ENCODE measurements at regions not wholly inside any gene's neighbourhood (a gene's known extent, or its start where the extent isn't known, plus 50 kb on each side); places are given as distances from the start of the nearest gene placed in this dataset.

DNA sequence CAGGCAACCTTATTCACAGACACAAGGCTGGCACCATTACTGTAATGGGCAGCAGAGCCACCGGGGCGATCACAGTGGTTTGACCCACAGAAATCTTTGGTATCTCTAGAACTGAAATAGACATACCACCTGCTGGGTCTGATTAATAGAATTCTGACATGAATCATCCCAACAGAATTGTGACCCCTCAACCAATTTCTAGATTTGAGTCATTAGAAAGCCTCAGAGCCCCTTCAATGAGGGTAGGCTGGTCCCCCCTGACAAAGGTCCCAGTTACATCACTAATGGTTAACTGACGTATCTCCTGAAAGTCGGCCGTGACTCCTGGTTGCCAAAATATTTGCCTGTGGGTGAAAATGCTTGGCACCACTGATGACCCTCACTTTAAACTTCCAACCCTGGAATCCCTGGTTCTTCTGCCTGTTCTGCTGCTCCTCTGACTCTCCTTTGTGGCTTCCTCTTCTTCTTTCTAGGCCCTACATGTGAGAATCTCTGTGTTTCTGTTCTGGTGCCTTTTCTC, 124.9 kb upstream of the ARID1B start:
- DNase-seq (ENCODE audit: low read depth in 3 of 3, low spot score in 2 of 3), result no peak

DNA sequence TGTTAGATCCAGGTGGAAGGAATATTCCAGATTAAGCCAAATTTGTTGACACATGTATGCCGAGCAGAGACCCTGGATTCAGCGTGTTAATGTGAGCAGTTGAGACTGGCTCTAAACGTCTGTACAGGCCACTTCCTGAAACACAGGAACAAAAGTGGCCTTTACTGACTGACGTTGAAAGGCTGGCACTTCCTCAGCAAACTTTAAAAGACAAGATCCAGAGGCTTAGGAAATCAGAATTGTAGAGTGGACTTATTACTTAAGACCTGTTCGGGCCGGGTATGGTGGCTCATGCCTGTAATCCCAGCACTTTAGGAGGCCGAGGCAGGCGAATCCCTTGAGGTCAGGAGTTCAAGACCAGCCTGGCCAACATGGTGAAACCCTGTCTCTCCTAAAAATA, 125.7 kb upstream of the ARID1B start:
- DNase-seq (ENCODE audit: low read depth in 3 of 3, low spot score in 2 of 3), result no peak

- no peak for DNase-seq (ENCODE audit: low read depth in 3 of 3, low spot score in 2 of 3)
Measured at GRCh38 chr6:156650896-156651390, 126.2 kb upstream of the ARID1B start.

DNA sequence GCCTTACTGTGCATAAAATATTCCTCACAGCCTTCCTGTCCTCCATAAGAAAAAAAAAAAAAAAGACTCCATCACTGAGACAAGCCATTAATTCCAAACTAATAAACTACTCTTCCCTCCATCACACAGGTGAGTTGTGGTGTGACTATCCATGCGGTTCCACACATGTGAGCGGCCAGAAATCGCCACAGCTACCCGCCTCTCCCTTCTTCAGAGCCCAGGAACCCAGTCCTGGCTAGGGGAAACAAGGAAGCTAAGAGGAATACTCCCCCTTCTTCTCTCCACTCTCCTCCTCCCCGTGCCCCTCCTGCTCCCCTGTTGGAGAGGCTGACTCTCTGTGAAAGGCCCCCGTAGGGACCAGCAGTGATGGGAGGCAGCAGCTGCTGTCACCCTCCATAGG, 128.6 kb upstream of the ARID1B start:
- DNase-seq (ENCODE audit: low read depth in 3 of 3, low spot score in 2 of 3), result no peak

- DNase-seq (ENCODE audit: low read depth in 3 of 3, low spot score in 2 of 3), result no peak
Measured at GRCh38 chr6:156647991-156648390, 129.2 kb upstream of the ARID1B start.

GRCh38 chr6:156647140-156647784, 129.9 kb upstream of the ARID1B start:
- DNase-seq (ENCODE audit: low read depth in 3 of 3, low spot score in 2 of 3), result no peak

GRCh38 chr6:156646496-156646895, 130.7 kb upstream of the ARID1B start:
- DNase-seq (ENCODE audit: low read depth in 3 of 3, low spot score in 2 of 3), result no peak

- no peak for DNase-seq (ENCODE audit: low read depth in 3 of 3, low spot score in 2 of 3)
Measured at GRCh38 chr6:156645097-156645496, 132.1 kb upstream of the ARID1B start.

DNA sequence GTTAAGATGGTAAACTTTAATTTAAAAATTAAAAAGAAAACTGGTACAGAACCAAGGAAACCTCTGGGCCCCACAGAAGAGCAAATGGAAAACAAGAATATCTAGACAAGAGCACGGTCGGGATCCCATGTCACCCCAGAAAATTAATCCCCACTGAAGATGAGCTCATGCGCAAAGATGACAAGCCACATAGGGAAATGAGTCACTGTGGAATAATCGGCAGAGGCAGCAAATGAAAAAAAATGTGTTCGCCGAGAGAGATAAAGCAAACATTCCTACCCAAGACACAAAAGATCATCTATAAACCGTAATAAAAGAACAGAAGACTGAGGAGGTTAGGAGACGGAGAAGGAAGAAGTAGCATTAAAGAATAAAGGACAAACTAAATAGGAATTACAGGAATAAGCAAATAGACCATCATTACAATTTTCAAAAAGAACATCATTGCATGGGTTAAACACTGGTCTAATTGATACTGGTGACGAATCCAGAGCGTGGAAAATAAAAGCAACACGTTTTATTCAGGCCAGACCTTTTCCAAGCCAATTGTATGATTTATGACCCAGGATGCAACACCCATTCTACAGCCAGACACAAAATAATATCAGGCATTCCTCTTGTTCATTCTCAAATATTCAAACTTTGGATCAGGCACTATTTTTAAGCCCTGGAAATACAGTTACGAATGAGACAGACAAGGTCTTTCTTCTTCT, 138.0 kb upstream of the ARID1B start:
- no peak for DNase-seq (ENCODE audit: low read depth in 3 of 3, low spot score in 2 of 3)

DNA sequence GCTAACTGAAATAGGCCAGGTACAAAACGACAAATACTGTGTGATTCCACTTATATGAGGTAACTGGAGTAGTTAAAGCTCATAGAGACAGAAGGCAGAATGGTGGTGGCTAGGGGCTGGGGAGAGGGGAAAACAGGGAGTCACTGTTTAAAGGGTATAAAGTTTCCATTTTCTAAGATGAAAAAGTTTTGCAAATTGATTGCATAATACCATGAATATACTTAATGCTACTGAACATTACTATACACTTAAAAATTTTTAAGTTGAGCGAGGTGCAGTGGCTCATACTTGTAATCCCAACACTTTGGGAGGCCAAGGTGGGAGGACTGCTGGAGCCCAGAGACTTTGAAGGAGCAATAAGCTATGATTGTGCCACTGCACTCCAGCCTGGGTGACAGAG, 138.6 kb upstream of the ARID1B start:
- DNase-seq (ENCODE audit: low read depth in 3 of 3, low spot score in 2 of 3), result no peak

DNA sequence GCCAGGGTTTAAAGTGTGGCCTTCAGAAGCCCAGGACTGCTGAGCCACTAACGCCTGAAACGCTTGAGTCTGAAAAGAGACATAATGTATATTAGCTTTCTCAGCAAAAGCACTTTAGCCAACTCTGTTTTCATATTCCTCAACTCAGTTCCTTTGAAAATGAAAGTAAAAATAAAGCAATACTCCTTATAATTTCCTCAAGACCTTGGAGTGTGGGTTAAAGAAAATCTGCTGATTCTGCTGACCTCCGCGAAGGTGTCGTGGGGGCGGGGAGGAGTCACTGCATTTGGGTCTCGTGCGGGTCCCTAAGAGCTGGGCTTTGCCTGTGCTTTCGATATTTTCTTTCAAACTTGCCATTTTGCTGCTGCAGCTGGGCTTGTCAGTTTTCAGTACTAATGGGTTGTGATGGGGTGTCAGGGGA, 142.2 kb upstream of the ARID1B start:
- no peak for DNase-seq (ENCODE audit: low read depth in 3 of 3, low spot score in 2 of 3)

GRCh38 chr6:156634048-156634447, 143.1 kb upstream of the ARID1B start:
- DNase-seq (ENCODE audit: low read depth in 3 of 3, low spot score in 2 of 3), result no peak

GRCh38 chr6:156633291-156633690, 143.9 kb upstream of the ARID1B start:
- DNase-seq (ENCODE audit: low read depth in 3 of 3, low spot score in 2 of 3), result no peak

DNA sequence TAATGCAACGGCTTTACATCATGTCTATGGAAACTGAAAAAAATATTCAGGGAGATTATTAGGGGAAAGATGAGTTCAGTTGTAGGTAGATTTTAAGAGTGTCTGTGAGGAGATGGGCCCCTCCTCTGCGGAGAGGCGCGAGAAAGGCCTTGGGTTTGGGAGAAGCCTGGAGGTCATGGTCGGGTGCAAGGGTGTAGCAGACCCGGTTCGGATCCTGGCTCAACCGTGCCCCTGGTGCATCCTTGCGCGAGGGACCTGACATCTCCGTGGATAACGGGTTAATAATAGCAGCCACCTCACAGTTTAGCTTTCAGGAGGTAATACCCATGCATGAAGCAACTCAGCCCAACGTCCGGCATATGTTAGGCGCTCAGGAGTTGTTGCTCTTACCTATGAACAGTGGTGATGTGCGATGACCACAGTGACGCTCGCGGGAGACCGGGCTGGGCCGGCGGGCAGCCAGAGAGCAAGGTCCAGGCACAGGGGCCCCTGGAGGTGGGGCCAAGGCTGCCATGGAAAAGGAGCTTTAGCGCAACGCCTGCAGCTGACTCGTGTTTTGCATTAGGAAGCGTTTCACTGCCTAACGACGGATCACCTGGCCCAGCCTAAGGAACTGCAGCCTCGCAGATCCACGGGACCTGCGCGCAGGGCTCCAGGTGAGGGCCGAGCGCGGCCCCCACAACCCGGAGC, 146.4 kb upstream of the ARID1B start:
- no peak for DNase-seq (ENCODE audit: low read depth in 3 of 3, low spot score in 2 of 3)

GRCh38 chr6:156628805-156629204, 148.4 kb upstream of the ARID1B start:
- DNase-seq (ENCODE audit: low read depth in 3 of 3, low spot score in 2 of 3), result no peak

DNA sequence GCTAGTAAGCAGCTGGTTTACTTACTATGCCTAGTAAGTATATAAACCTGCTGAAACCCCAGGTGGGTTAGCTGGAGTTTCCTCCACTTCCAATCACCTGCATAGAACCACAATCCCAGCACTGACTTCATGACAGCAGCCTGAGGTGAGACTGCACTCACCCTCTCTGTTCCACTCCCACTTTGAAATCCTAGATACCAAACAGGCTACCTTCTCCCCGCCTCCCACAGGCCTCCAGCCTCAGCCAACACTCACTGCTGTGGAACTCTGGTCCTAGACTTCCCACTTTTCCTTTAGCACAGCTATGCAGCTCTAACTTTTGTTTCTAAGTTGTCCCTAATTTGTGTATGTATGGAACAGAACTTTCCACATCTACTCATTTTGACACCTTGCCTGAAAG, 149.7 kb upstream of the ARID1B start:
- no peak for DNase-seq (ENCODE audit: low read depth in 3 of 3, low spot score in 2 of 3)

DNA sequence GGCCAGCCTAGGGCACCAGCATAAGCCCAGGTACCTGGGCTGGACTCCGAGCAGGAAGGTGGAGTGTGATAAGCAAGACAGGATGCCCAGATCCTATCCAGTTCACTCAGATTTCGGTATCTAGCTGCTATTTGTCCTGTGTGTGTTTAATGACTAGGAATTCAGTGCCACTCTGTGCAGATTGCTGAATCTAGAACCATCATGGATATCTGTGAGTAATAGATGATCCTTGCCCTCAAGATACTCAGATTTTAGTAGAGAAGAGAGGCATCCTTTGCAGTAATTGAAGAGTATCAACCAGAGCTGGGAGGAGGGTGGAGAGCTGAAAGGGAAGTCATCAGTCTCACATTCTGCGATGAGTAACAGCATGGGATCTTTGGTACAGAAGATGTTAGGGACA, 155.0 kb upstream of the ARID1B start:
- DNase-seq (ENCODE audit: low read depth in 3 of 3, low spot score in 2 of 3), result no peak

DNA sequence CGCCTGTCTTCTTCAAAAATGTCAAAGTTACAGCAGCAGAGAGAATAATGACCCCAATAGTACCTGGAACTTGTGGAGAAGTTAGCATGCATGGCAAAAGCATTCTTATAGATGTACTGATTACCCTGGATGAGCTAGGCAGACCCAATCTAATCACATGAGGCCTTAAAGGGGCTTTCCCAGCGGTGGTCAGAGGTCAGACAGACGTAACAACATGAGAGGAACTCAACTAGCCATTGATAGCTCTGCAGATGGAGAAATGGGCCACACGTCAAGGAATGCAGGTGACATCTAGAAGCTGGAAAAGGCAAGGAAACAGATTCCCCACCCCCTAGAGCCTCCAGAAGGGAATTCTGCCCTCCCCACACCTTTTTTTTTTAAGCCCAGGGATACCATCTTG, 156.8 kb upstream of the ARID1B start:
- no peak for DNase-seq (ENCODE audit: low read depth in 3 of 3, low spot score in 2 of 3)

DNA sequence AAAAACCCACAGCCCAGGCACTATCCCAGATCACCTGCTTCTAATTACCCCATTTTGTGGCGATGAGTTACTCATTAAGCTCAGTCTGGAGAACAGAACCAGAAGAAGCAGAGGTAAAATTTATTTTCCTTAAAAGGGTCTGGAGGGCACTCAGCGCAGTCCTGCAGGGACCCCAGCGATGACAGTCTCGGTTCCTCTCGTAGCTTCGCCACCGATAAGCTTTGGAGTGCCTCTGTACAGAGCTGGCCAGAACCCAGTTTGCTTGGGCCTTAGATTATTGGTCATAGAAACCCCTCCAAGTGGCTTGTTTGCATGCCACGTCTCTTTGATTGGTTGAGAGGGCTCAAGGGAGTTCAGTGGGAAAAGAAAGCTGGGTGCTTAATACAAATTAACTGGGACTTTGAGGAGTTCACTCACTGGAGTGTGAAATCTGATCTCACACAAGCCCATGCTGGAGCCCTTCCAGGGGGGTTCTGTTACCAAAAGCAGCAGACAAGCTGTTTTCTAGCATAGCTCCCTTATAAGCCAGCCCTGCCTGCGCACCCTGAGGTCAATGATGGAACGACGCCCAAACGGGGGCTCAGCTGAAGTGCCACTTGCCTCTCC, 158.5 kb upstream of the ARID1B start:
- DNase-seq (ENCODE audit: low read depth in 3 of 3, low spot score in 2 of 3), result peak in 1 of 3 donors; percentile 54

- DNase-seq (ENCODE audit: low read depth in 3 of 3, low spot score in 2 of 3), result no peak
Measured at GRCh38 chr6:156617941-156618340, 159.2 kb upstream of the ARID1B start.

DNA sequence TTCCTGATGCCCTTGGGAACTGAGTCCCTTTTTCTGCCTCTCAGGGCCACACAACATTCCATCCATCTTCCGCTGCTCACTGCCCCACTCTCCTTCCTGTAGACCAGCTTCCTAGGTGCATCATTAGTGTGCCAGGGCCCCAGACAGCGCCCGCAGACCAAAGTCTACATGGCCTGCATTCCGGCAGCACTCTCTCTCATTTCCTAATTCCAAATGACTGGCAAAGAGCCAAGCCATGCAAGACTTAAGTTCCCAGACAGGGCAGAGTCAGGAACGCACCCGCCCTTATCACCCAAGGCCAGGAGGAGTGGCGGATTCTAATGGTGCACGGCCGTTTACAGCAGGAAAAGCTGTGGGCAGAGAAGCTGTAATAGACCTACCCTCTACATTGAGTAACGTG, 159.8 kb upstream of the ARID1B start:
- no peak for DNase-seq (ENCODE audit: low read depth in 3 of 3, low spot score in 2 of 3)
